ENCODE measurements at regions not wholly inside any gene's neighbourhood (a gene's known extent, or its start where the extent isn't known, plus 50 kb on each side); places are given as distances from the start of the nearest gene placed in this dataset.

DNA sequence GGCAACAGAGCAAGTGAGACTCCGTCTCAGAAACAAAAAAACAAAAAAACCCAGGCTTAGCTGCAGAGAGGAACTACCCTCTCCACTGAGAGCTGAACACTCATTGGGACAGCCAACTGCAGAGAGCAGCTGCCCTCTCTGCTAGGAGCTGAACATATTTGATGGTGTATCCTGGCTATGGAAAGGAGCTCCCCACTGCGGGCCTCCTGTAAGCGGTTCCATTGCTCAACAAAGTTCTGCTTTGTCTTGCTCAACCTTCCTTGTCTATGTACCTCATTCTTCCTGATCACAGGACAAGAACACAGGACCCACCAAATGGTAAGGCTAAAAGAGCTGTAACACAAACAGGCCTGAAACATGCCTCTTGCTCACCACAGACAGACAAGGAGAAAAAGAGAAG is 246.3 kb upstream of the LRRTM4 start:
- TF ChIP-seq CTCF (conservative IDR thresholded peaks at IDR 0.05), result no peak
- no peak for TF ChIP-seq EZH2 (IDR thresholded peaks at IDR 0.05; ENCODE audit: low read depth)

Data from PC-9 (cell line).